ENCODE measurements at regions not wholly inside any gene's neighbourhood (a gene's known extent, or its start where the extent isn't known, plus 50 kb on each side); places are given as distances from the start of the nearest gene placed in this dataset.

GRCh38 chr12:18794000-18794399 is 56.1 kb downstream of the CAPZA3 start:
- Histone ChIP-seq H3K27me3 (replicated peaks; ENCODE audit: control insufficient read depth, insufficient read depth, low read length) (no peaks in the 10 kb centered on the region), H3K36me3 (ENCODE audit: control insufficient read depth, insufficient read depth, low read length) (no peaks in the 10 kb centered on the region), H3K4me3 (replicated peaks; ENCODE audit: low read depth, low read length) (no peak overlapping the region)
- no peak for TF ChIP-seq CTCF (IDR thresholded peaks at IDR 0.05; ENCODE audit: insufficient read depth, low read length, poor library complexity, severe bottlenecking)
- DNase-seq (ENCODE audit: extremely low read depth, insufficient read length) = no peak

GRCh38 chr12:18797604-18798003 is 59.7 kb downstream of the CAPZA3 start:
- no peak for DNase-seq (ENCODE audit: extremely low read depth, insufficient read length)
- no peak for TF ChIP-seq CTCF (IDR thresholded peaks at IDR 0.05; ENCODE audit: insufficient read depth, low read length, poor library complexity, severe bottlenecking)
- H3K27me3 ChIP-seq (replicated peaks; ENCODE audit: control insufficient read depth, insufficient read depth, low read length) = no peaks in the 10 kb centered on the region

GRCh38 chr12:18798535-18799361 is 60.8 kb downstream of the CAPZA3 start:
- H3K27me3 ChIP-seq (replicated peaks; ENCODE audit: control insufficient read depth, insufficient read depth, low read length) = no peaks in the 10 kb centered on the region
- H3K4me3 ChIP-seq (replicated peaks; ENCODE audit: low read depth, low read length) = no peak overlapping the region
- no peaks in the 10 kb centered on the region for H3K36me3 ChIP-seq (ENCODE audit: control insufficient read depth, insufficient read depth, low read length)
- TF ChIP-seq CTCF (IDR thresholded peaks at IDR 0.05; ENCODE audit: insufficient read depth, low read length, poor library complexity, severe bottlenecking) = no peak
- no peak for DNase-seq (ENCODE audit: extremely low read depth, insufficient read length)

More at GRCh38 chr12:18797604-18798003, 59.7 kb downstream of the CAPZA3 start:
- H3K4me3 ChIP-seq (replicated peaks; ENCODE audit: low read depth, low read length) = no peak overlapping the region
- H3K36me3 ChIP-seq (ENCODE audit: control insufficient read depth, insufficient read depth, low read length) = no peaks in the 10 kb centered on the region

- Histone ChIP-seq H3K4me3 (replicated peaks; ENCODE audit: low read depth, low read length) (no peak overlapping the region), H3K36me3 (ENCODE audit: control insufficient read depth, insufficient read depth, low read length) (no peaks in the 10 kb centered on the region), H3K27me3 (replicated peaks; ENCODE audit: control insufficient read depth, insufficient read depth, low read length) (no peaks in the 10 kb centered on the region)
- no peak for TF ChIP-seq CTCF (IDR thresholded peaks at IDR 0.05; ENCODE audit: insufficient read depth, low read length, poor library complexity, severe bottlenecking)
- no peak for DNase-seq (ENCODE audit: extremely low read depth, insufficient read length)
These were observed 61.6 kb downstream of the CAPZA3 start for GRCh38 chr12:18799561-18799960.

GRCh38 chr12:18805516-18806248 is 67.8 kb downstream of the CAPZA3 start:
- TF ChIP-seq CTCF (IDR thresholded peaks at IDR 0.05; ENCODE audit: insufficient read depth, low read length, poor library complexity, severe bottlenecking) = no peak
- Histone ChIP-seq H3K36me3 (ENCODE audit: control insufficient read depth, insufficient read depth, low read length) (no peaks in the 10 kb centered on the region), H3K27me3 (replicated peaks; ENCODE audit: control insufficient read depth, insufficient read depth, low read length) (no peaks in the 10 kb centered on the region), H3K4me3 (replicated peaks; ENCODE audit: low read depth, low read length) (no peak overlapping the region)
- no peak for DNase-seq (ENCODE audit: extremely low read depth, insufficient read length)
